ENCODE measurements at regions not wholly inside any gene's neighbourhood (a gene's known extent, or its start where the extent isn't known, plus 50 kb on each side); places are given as distances from the start of the nearest gene placed in this dataset.
A peak's percentile ranks its signal among the peaks of the same experiment; 100 is the strongest.

- no peak for FAIRE-seq
- TF ChIP-seq POLR2A (IDR thresholded peaks at IDR 0.05; ENCODE audit: low read depth, low read length): no peak
- no peak for DNase-seq (ENCODE audit: insufficient read length, low spot score)
Observed at GRCh38 chr12:4177262-4177661, 96.3 kb upstream of the CCND2 start.

- TF ChIP-seq POLR2A (IDR thresholded peaks at IDR 0.05; ENCODE audit: low read depth, low read length): no peak
- no peak for FAIRE-seq
Observed at GRCh38 chr12:4176168-4176567, 97.4 kb upstream of the CCND2 start.

GRCh38 chr12:4174417-4174816 is 99.1 kb upstream of the CCND2 start:
- no peak for TF ChIP-seq POLR2A (IDR thresholded peaks at IDR 0.05; ENCODE audit: low read depth, low read length)
- no peak for FAIRE-seq
- no peak for DNase-seq (ENCODE audit: insufficient read length, low spot score)

More at GRCh38 chr12:4176168-4176567, 97.4 kb upstream of the CCND2 start:
- DNase-seq (ENCODE audit: insufficient read length, low spot score): no peak

- FAIRE-seq: no peak
- TF ChIP-seq POLR2A (IDR thresholded peaks at IDR 0.05; ENCODE audit: low read depth, low read length): no peak
- no peak for DNase-seq (ENCODE audit: insufficient read length, low spot score)
Observed at GRCh38 chr12:4172999-4173398, 100.6 kb upstream of the CCND2 start.

GRCh38 chr12:4171742-4172141 is 101.8 kb upstream of the CCND2 start:
- no peak for TF ChIP-seq POLR2A (IDR thresholded peaks at IDR 0.05; ENCODE audit: low read depth, low read length)
- DNase-seq (ENCODE audit: insufficient read length, low spot score): no peak
- no peak for FAIRE-seq

GRCh38 chr12:4169959-4170358 is 103.6 kb upstream of the CCND2 start:
- TF ChIP-seq POLR2A (IDR thresholded peaks at IDR 0.05; ENCODE audit: low read depth, low read length): no peak
- FAIRE-seq (no peak), DNase-seq (ENCODE audit: insufficient read length, low spot score) (no peak)

- FAIRE-seq: no peak
- no peak for DNase-seq (ENCODE audit: insufficient read length, low spot score)
- no peak for TF ChIP-seq POLR2A (IDR thresholded peaks at IDR 0.05; ENCODE audit: low read depth, low read length)
Observed at GRCh38 chr12:4169531-4169930, 104.0 kb upstream of the CCND2 start.

- FAIRE-seq: no peak
- no peak for TF ChIP-seq POLR2A (IDR thresholded peaks at IDR 0.05; ENCODE audit: low read depth, low read length)
- DNase-seq (ENCODE audit: insufficient read length, low spot score): no peak
Observed at GRCh38 chr12:4168036-4168435, 105.5 kb upstream of the CCND2 start.

GRCh38 chr12:4164559-4165558 is 108.7 kb upstream of the CCND2 start:
- DNase-seq (ENCODE audit: insufficient read length, low spot score) (peak; percentile 26), FAIRE-seq (no peak)

GRCh38 chr12:4164188-4164558 is 109.4 kb upstream of the CCND2 start:
- no peak for DNase-seq (ENCODE audit: insufficient read length, low spot score)
- no peak for FAIRE-seq
- no peak for TF ChIP-seq POLR2A (IDR thresholded peaks at IDR 0.05; ENCODE audit: low read depth, low read length)

More at GRCh38 chr12:4164559-4165558, 108.7 kb upstream of the CCND2 start:
- TF ChIP-seq POLR2A (IDR thresholded peaks at IDR 0.05; ENCODE audit: low read depth, low read length): 0 out of 2 replicates have a peak, but pooled peaks have one; percentile 22

- no peak for DNase-seq (ENCODE audit: insufficient read length, low spot score)
- no peak for TF ChIP-seq POLR2A (IDR thresholded peaks at IDR 0.05; ENCODE audit: low read depth, low read length)
- FAIRE-seq: no peak
Observed at GRCh38 chr12:4161718-4162117, 111.8 kb upstream of the CCND2 start.

GRCh38 chr12:4160314-4161040 is 113.1 kb upstream of the CCND2 start:
- no peak for TF ChIP-seq POLR2A (IDR thresholded peaks at IDR 0.05; ENCODE audit: low read depth, low read length)
- FAIRE-seq: no peak
- DNase-seq (ENCODE audit: insufficient read length, low spot score): no peak

- FAIRE-seq (no peak), DNase-seq (ENCODE audit: insufficient read length, low spot score) (no peak)
- no peak for TF ChIP-seq POLR2A (IDR thresholded peaks at IDR 0.05; ENCODE audit: low read depth, low read length)
Observed at GRCh38 chr12:4159851-4160250, 113.7 kb upstream of the CCND2 start.

- TF ChIP-seq POLR2A (IDR thresholded peaks at IDR 0.05; ENCODE audit: low read depth, low read length): no peak
- DNase-seq (ENCODE audit: insufficient read length, low spot score): no peak
- no peak for FAIRE-seq
Observed at GRCh38 chr12:4158306-4158705, 115.3 kb upstream of the CCND2 start.
